GM21717 (cell line): ENCODE measurements at regions not wholly inside any gene's neighbourhood (a gene's known extent, or its start where the extent isn't known, plus 50 kb on each side); places are given as distances from the start of the nearest gene placed in this dataset.

Source experiments
- ATAC-seq: cut with Tn5 transposase; IDR thresholded peaks from one replicate; pipeline ENCODE4 v1.9.1; 2021; ENCODE audit warnings: mild to moderate bottlenecking, moderate library complexity; ENCODE audit not compliant: unreplicated experiment

GRCh38 chr21:43348801-43349261 is 78.1 kb downstream of the SIK1 start:
- no peak for ATAC-seq

- ATAC-seq = no peak
Measured at GRCh38 chr21:43348170-43348766, 78.7 kb downstream of the SIK1 start.

- ATAC-seq = no peak
Measured at GRCh38 chr21:43347461-43348169, 79.3 kb downstream of the SIK1 start.

GRCh38 chr21:43346551-43346950 is 80.4 kb downstream of the SIK1 start:
- no peak for ATAC-seq

GRCh38 chr21:43345746-43346409 is 81.1 kb downstream of the SIK1 start:
- no peak for ATAC-seq

GRCh38 chr21:43345046-43345745 is 81.7 kb downstream of the SIK1 start:
- no peak for ATAC-seq

- no peak for ATAC-seq
Measured at GRCh38 chr21:43343992-43344886, 82.7 kb downstream of the SIK1 start.

- ATAC-seq = no peak
Measured at GRCh38 chr21:43343095-43343991, 83.6 kb downstream of the SIK1 start.

GRCh38 chr21:43342301-43342881 is 84.5 kb downstream of the SIK1 start:
- ATAC-seq = no peak

GRCh38 chr21:43341378-43342161 is 85.4 kb downstream of the SIK1 start:
- no peak for ATAC-seq

- no peak for ATAC-seq
Measured at GRCh38 chr21:43340491-43341377, 86.2 kb downstream of the SIK1 start.

- no peak for ATAC-seq
Measured at GRCh38 chr21:43339668-43340067, 87.3 kb downstream of the SIK1 start.

- ATAC-seq = no peak
Measured at GRCh38 chr21:43338951-43339350, 88.0 kb downstream of the SIK1 start.

GRCh38 chr21:43337901-43338655 is 88.9 kb downstream of the SIK1 start:
- ATAC-seq = no peak

- ATAC-seq = no peak
Measured at GRCh38 chr21:43335119-43335518, 91.8 kb downstream of the SIK1 start.

GRCh38 chr21:43334214-43334958 is 92.5 kb downstream of the SIK1 start:
- ATAC-seq = no peak
